ENCODE measurements at regions not wholly inside any gene's neighbourhood (a gene's known extent, or its start where the extent isn't known, plus 50 kb on each side); places are given as distances from the start of the nearest gene placed in this dataset.

- CTCF ChIA-PET: no interaction called here
- Histone ChIP-seq H3K4me1 (no peaks in the 10 kb centered on the region), H3K4me2 (no peak overlapping the region), H3K9me3 (no peaks in the 10 kb centered on the region; the same call in 2 of the 3 replicates), H3K27ac (no peak overlapping the region), H3K4me3 (no peak overlapping the region)
- DNase-seq (ENCODE audit: low read depth in 1 of 2, low spot score in 1 of 2) (no peak), FAIRE-seq (no peak), ATAC-seq (no peak)
- POLR2A ChIA-PET: no interaction called here
- TF ChIP-seq HES2 (IDR thresholded peaks at IDR 0.05) (no peak), CEBPB (IDR thresholded peaks at IDR 0.05) (no peak), CBX8 (IDR thresholded peaks at IDR 0.05) (no peak)
- WGBS (ENCODE audit: missing lambda C conversion rate): 1% methylated on average over 2 of the region's 2 CpGs
These were observed 263.0 kb upstream of the ALG10 start for GRCh38 chr12:33759279-33759678.

GRCh38 chr12:33763331-33763730, 259.0 kb upstream of the ALG10 start:
- 0% methylated on average over 4 of the region's 4 CpGs for WGBS (ENCODE audit: missing lambda C conversion rate)
- ATAC-seq (no peak), DNase-seq (ENCODE audit: low read depth in 1 of 2, low spot score in 1 of 2) (no peak), FAIRE-seq (no peak)
- H3K9me3 ChIP-seq: no peaks in the 10 kb centered on the region; the same call in 2 of the 3 replicates
- H3K27ac ChIP-seq: no peak overlapping the region
- H3K4me2 ChIP-seq: no peak overlapping the region
- POLR2A ChIA-PET: no interaction called here
- CTCF ChIA-PET: interaction anchor here (1.5 kb wide), 1 partner anchor 9 kb away, joined by 3 read pairs; no protein-coding TSS in a partner anchor
- H3K4me3 ChIP-seq: no peak overlapping the region
- no peaks in the 10 kb centered on the region for H3K4me1 ChIP-seq
- TF ChIP-seq RARB (CRISPR knock-in tag; IDR thresholded peaks at IDR 0.05) (no peak), ZSCAN20 (CRISPR knock-in tag; IDR thresholded peaks at IDR 0.05) (no peak), EHMT2 (IDR thresholded peaks at IDR 0.05; ENCODE audit: low read depth) (no peak), ESRRA (IDR thresholded peaks at IDR 0.05; ENCODE audit: borderline replicate concordance, low read length) (no peak), MYC (IDR thresholded peaks at IDR 0.05; ENCODE audit: borderline replicate concordance, low read length) (no peak), SMC3 (IDR thresholded peaks at IDR 0.05) (no peak), PHF8 (IDR thresholded peaks at IDR 0.05; ENCODE audit: borderline replicate concordance, low read depth) (no peak), RCOR1 (IDR thresholded peaks at IDR 0.05; ENCODE audit: low read depth, low read length) (no peak), KDM5A (IDR thresholded peaks at IDR 0.05) (no peak), HOXB5 (CRISPR knock-in tag; IDR thresholded peaks at IDR 0.05) (no peak), NR3C1 (IDR thresholded peaks at IDR 0.05) (no peak), HDAC2 (IDR thresholded peaks at IDR 0.05) (no peak), NPAS2 (CRISPR knock-in tag; IDR thresholded peaks at IDR 0.05; ENCODE audit: borderline replicate concordance) (no peak), RFX5 (IDR thresholded peaks at IDR 0.05) (no peak)
- TF ChIP-seq, protein P1, sequence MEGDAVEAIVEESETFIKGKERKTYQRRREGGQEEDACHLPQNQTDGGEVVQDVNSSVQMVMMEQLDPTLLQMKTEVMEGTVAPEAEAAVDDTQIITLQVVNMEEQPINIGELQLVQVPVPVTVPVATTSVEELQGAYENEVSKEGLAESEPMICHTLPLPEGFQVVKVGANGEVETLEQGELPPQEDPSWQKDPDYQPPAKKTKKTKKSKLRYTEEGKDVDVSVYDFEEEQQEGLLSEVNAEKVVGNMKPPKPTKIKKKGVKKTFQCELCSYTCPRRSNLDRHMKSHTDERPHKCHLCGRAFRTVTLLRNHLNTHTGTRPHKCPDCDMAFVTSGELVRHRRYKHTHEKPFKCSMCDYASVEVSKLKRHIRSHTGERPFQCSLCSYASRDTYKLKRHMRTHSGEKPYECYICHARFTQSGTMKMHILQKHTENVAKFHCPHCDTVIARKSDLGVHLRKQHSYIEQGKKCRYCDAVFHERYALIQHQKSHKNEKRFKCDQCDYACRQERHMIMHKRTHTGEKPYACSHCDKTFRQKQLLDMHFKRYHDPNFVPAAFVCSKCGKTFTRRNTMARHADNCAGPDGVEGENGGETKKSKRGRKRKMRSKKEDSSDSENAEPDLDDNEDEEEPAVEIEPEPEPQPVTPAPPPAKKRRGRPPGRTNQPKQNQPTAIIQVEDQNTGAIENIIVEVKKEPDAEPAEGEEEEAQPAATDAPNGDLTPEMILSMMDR (IDR thresholded peaks at IDR 0.05): no peak

- ATAC-seq (no peak), FAIRE-seq (no peak), DNase-seq (ENCODE audit: low read depth in 1 of 2, low spot score in 1 of 2) (no peak)
- Histone ChIP-seq H3K4me1 (no peaks in the 10 kb centered on the region), H3K9me3 (no peaks in the 10 kb centered on the region), H3K27ac (no peak overlapping the region), H3K4me2 (no peak overlapping the region), H3K4me3 (no peak overlapping the region)
- ChIA-PET POLR2A (no interaction called here), CTCF (no interaction called here)
- no peak for TF ChIP-seq TP53 (CRISPR knock-in tag; IDR thresholded peaks at IDR 0.05)
- no peak for TF ChIP-seq RAD21 (conservative IDR thresholded peaks at IDR 0.05 in 1 of 2, IDR thresholded peaks at IDR 0.05 in 1 of 2)
- no peak for TF ChIP-seq ZFP36 (IDR thresholded peaks at IDR 0.05; ENCODE audit: borderline replicate concordance, partially characterized antibody)
- TF ChIP-seq HOXB5 (CRISPR knock-in tag; IDR thresholded peaks at IDR 0.05): no peak
- no peak for TF ChIP-seq CBX8 (IDR thresholded peaks at IDR 0.05)
- TF ChIP-seq HEYL (CRISPR knock-in tag; IDR thresholded peaks at IDR 0.05): no peak
- no peak for TF ChIP-seq NR3C1 (IDR thresholded peaks at IDR 0.05)
- TF ChIP-seq, protein P2, sequence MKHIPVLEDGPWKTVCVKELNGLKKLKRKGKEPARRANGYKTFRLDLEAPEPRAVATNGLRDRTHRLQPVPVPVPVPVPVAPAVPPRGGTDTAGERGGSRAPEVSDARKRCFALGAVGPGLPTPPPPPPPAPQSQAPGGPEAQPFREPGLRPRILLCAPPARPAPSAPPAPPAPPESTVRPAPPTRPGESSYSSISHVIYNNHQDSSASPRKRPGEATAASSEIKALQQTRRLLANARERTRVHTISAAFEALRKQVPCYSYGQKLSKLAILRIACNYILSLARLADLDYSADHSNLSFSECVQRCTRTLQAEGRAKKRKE (CRISPR knock-in tag; IDR thresholded peaks at IDR 0.05; ENCODE audit: low read depth): no peak
- no peak for TF ChIP-seq MYC (IDR thresholded peaks at IDR 0.05; ENCODE audit: borderline replicate concordance, low read length)
- TF ChIP-seq, protein P1 (IDR thresholded peaks at IDR 0.05): no peak
- TF ChIP-seq HOXA7 (CRISPR knock-in tag; IDR thresholded peaks at IDR 0.05): no peak
- WGBS (ENCODE audit: missing lambda C conversion rate): 5% methylated on average over 2 of the region's 2 CpGs
These were observed 251.6 kb upstream of the ALG10 start for GRCh38 chr12:33770652-33771051.
